Neural cell (in vitro differentiated cells): ENCODE measurements at regions not wholly inside any gene's neighbourhood (a gene's known extent, or its start where the extent isn't known, plus 50 kb on each side); places are given as distances from the start of the nearest gene placed in this dataset.

Source experiments
- H2AFZ ChIP-seq: fragments of 200-600, 300-800 bp; sonication (generic), shearing (Covaris generic); 2 replicates; pipeline ENCODE4 v1.6.0; 2014; ENCODE audit warnings: low read depth, mild to moderate bottlenecking, antibody characterized with exemption, low read length, moderate library complexity
- H3F3A ChIP-seq: fragments of 200-600 bp; shearing (Covaris generic); 2 replicates; pipeline ENCODE4 v1.6.1; 2016; ENCODE audit warnings: mild to moderate bottlenecking, moderate library complexity, mixed read lengths, antibody characterized with exemption, low read length; ENCODE audit not compliant: insufficient read depth, poor library complexity, severe bottlenecking
- H3K27ac ChIP-seq: fragments of 200-600, 300-800 bp; sonication (generic), shearing (Covaris generic); 2 replicates; pipeline ENCODE4 v1.5.1; 2014; ENCODE audit warnings: mild to moderate bottlenecking, low read length, moderate library complexity
- H3K27me3 ChIP-seq: fragments of 300-800, 200-600 bp; sonication (generic), shearing (Covaris generic); 2 replicates; pipeline ENCODE4 v1.6.0; 2014; ENCODE audit warnings: mild to moderate bottlenecking, low read depth, low read length, moderate library complexity; ENCODE audit not compliant: insufficient read depth
- H3K36me3 ChIP-seq: fragments of 300-800, 200-600 bp; sonication (generic), shearing (Covaris generic); 2 replicates; pipeline ENCODE4 v1.5.1; 2014; ENCODE audit warnings: mild to moderate bottlenecking, antibody characterized with exemption, low read length, moderate library complexity; ENCODE audit not compliant: insufficient read depth
- H3K4me2 ChIP-seq: fragments of 300-800, 200-600 bp; sonication (generic), shearing (Covaris generic); 2 replicates; pipeline ENCODE4 v1.6.0; 2014; ENCODE audit warnings: mild to moderate bottlenecking, low read length
- H3K4me3 ChIP-seq: fragments of 300-800, 200-600 bp; sonication (generic), shearing (Covaris generic); 2 replicates; pipeline ENCODE4 v1.5.1; 2014; ENCODE audit warnings: mild to moderate bottlenecking, low read length, moderate library complexity
- H3K79me2 ChIP-seq: fragments of 200-600 bp; shearing (Covaris generic); replicated peaks from 2 replicates; pipeline ENCODE4 v1.6.0; 2014; ENCODE audit warnings: mild to moderate bottlenecking, low read length, moderate library complexity; ENCODE audit not compliant: insufficient read depth
- H3K9ac ChIP-seq: fragments of 300-800, 200-600 bp; sonication (generic), shearing (Covaris generic); 2 replicates; pipeline ENCODE4 v1.6.1; 2016; ENCODE audit warnings: mild to moderate bottlenecking, low read length, mixed read lengths
- H3K9me2 ChIP-seq: fragments of 200-600 bp; shearing (Covaris generic); 2 replicates; pipeline ENCODE4 v1.6.1; 2016; ENCODE audit warnings: mild to moderate bottlenecking, low read length, mixed read lengths; ENCODE audit not compliant: insufficient read depth
- H3K9me3 ChIP-seq: fragments of 200-600, 300-800 bp; sonication (generic), shearing (Covaris generic); 2 replicates; pipeline ENCODE4 v1.6.1; 2016; ENCODE audit warnings: mild to moderate bottlenecking, mixed run types, low read length, moderate library complexity, mixed read lengths
- H4K20me1 ChIP-seq: fragments of 200-600 bp; shearing (Covaris generic); 2 replicates; pipeline ENCODE4 v1.6.1; 2016; ENCODE audit warnings: mild to moderate bottlenecking, mixed run types; ENCODE audit not compliant: insufficient read depth
- CTCF ChIP-seq: fragments of 450-650 bp; IDR thresholded peaks from 2 replicates; pipeline ENCODE4 v1.5.1; 2014; ENCODE audit warnings: antibody characterized with exemption, mild to moderate bottlenecking, moderate library complexity; ENCODE audit not compliant: poor library complexity, severe bottlenecking
- EZH2 ChIP-seq: fragments of 200-600, 300-800 bp; shearing (Covaris generic), sonication (generic); IDR thresholded peaks from 2 replicates; pipeline ENCODE4 v1.6.1; 2014; ENCODE audit warnings: antibody characterized with exemption, low read length, borderline replicate concordance, mild to moderate bottlenecking; ENCODE audit not compliant: insufficient read depth, poor library complexity, severe bottlenecking
- MXI1 ChIP-seq: fragments of 450-650 bp; conservative IDR thresholded peaks from 2 replicates; pipeline ENCODE4 v1.6.1; 2014; ENCODE audit warnings: antibody characterized with exemption, mild to moderate bottlenecking; ENCODE audit not compliant: poor library complexity, severe bottlenecking
- POLR2AphosphoS5 ChIP-seq: IDR thresholded peaks from 2 replicates; pipeline ENCODE4 v1.6.1; 2012
- RAD21 ChIP-seq: fragments of 450-650 bp; conservative IDR thresholded peaks from 2 replicates; pipeline ENCODE4 v1.6.1; 2014; ENCODE audit warnings: antibody characterized with exemption, mild to moderate bottlenecking, moderate library complexity
- REST ChIP-seq: IDR thresholded peaks from 2 replicates; pipeline ENCODE4 v1.6.1; 2012; ENCODE audit warnings: borderline replicate concordance
- SMC3 ChIP-seq: fragments of 450-650 bp; conservative IDR thresholded peaks from 2 replicates; pipeline ENCODE4 v1.6.1; 2014; ENCODE audit warnings: antibody characterized with exemption, mild to moderate bottlenecking, moderate library complexity; ENCODE audit not compliant: poor library complexity
- TAF1 ChIP-seq: IDR thresholded peaks from 2 replicates; pipeline ENCODE4 v1.6.1; 2012; ENCODE audit warnings: low read depth

DNA sequence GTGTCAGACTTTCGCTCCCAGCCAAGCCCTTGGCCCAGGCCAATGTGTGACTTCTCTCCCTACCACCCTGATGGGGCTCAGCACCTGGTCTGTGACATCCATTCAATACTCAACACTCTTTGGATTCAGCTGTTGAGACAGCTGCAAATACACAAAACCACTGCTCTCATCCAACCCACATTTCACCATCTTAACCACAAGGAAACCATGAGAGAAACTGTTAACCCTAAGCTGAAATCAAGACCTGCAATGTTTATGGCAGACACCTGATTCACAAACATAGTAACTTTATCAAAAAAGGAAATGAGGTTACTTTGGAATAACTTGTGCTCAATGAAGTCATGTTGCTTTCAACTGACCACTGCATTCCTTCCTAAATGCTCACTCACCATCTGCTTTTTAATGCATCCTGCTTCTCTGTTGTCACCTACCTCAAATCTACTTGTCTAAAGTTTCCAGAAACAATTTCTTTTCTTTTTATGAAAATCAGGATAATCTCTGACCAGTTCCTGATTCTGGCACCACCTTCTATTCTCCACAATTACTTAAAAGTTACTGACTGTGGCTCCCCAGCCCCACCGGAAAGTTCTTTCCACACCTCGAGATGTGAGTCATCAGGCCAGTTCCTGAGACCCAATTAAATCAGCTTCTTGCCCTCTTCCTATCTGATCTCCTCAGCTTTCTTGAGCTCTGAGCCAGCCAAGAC, 88.2 kb downstream of the NOG start:
- Histone ChIP-seq H3F3A (no peaks in the 10 kb centered on the region), H2AFZ (no peak overlapping the region), H3K9ac (no peak overlapping the region), H3K4me2 (no peak overlapping the region), H3K36me3 (no peaks in the 10 kb centered on the region), H3K9me2 (no peaks in the 10 kb centered on the region), H3K9me3 (no peaks in the 10 kb centered on the region), H3K79me2 (no peaks in the 10 kb centered on the region), H4K20me1 (no peaks in the 10 kb centered on the region), H3K27ac (no peak overlapping the region), H3K4me3 (no peak overlapping the region), H3K27me3 (peaks cover 29% of the 10 kb centered on the region)
- TF ChIP-seq POLR2AphosphoS5: no peak
- no peak for TF ChIP-seq RAD21
- no peak for TF ChIP-seq SMC3
- TF ChIP-seq REST: no peak
- no peak for TF ChIP-seq TAF1
- no peak for TF ChIP-seq CTCF

GRCh38 chr17:56688151-56688550, 94.7 kb downstream of the NOG start:
- no peaks in the 10 kb centered on the region for H3K9me2 ChIP-seq
- no peaks in the 10 kb centered on the region for H3K9me3 ChIP-seq
- no peak overlapping the region for H3K9ac ChIP-seq
- no peak overlapping the region for H3K4me3 ChIP-seq
- no peaks in the 10 kb centered on the region for H3F3A ChIP-seq
- H3K4me2 ChIP-seq: no peak overlapping the region
- H4K20me1 ChIP-seq: no peaks in the 10 kb centered on the region
- H3K79me2 ChIP-seq: no peaks in the 10 kb centered on the region
- H3K27ac ChIP-seq: no peak overlapping the region
- TF ChIP-seq EZH2 (no peak), RAD21 (no peak), POLR2AphosphoS5 (no peak), REST (no peak), MXI1 (no peak), SMC3 (no peak)
- no peaks in the 10 kb centered on the region for H3K36me3 ChIP-seq
- H3K27me3 ChIP-seq: no peaks in the 10 kb centered on the region
- no peak overlapping the region for H2AFZ ChIP-seq
